Fibroblast of lung (primary cell): ENCODE measurements at regions not wholly inside any gene's neighbourhood (a gene's known extent, or its start where the extent isn't known, plus 50 kb on each side); places are given as distances from the start of the nearest gene placed in this dataset.
A peak's percentile ranks its signal among the peaks of the same experiment; 100 is the strongest.

ENCODE experiments used
- DNase-seq, 2 donors: peaks; one replicate each; pipeline versions ENCODE4 v3.0.0 to v3.0.0-alpha.2; 2010; ENCODE audit warnings: low read depth in 2 of 2
- H2AFZ ChIP-seq: 2 replicates; pipeline ENCODE4 v1.5.1; 2012; ENCODE audit warnings: low read length, control low read depth, inconsistent platforms
- H3K27ac ChIP-seq: 2 replicates; pipeline ENCODE4 v1.5.1; 2011; ENCODE audit warnings: low read length, control low read depth; ENCODE audit not compliant: insufficient read depth
- H3K27me3 ChIP-seq: 2 replicates; pipeline ENCODE4 v1.5.1; 2011; ENCODE audit warnings: mild to moderate bottlenecking, low read length; ENCODE audit not compliant: control insufficient read depth, insufficient read depth
- H3K36me3 ChIP-seq: 2 replicates; pipeline ENCODE4 v1.5.1; 2011; ENCODE audit warnings: low read length; ENCODE audit not compliant: control insufficient read depth, insufficient read depth
- H3K4me1 ChIP-seq: 2 replicates; pipeline ENCODE4 v1.5.1; 2011; ENCODE audit warnings: low read length; ENCODE audit not compliant: control insufficient read depth, insufficient read depth; ENCODE audit errors: extremely low read depth
- H3K4me2 ChIP-seq: 2 replicates; pipeline ENCODE4 v1.5.1; 2011; ENCODE audit warnings: low read length, control low read depth; ENCODE audit not compliant: insufficient read depth; ENCODE audit errors: extremely low read depth
- H3K4me3 ChIP-seq, 4 experiments: fragments of 200-600 bp in 1 of 4; sonication (generic) in 1 of 4; replicated peaks in 1 of 4; 2 replicates each; pipeline ENCODE4 v1.5.1; 2011 to 2016; ENCODE audit warnings: low read length in 4 of 4, low read depth in 3 of 4, mild to moderate bottlenecking in 3 of 4, control low read depth in 2 of 4, inconsistent platforms in 1 of 4, mixed read lengths in 1 of 4; ENCODE audit not compliant: insufficient read depth in 1 of 4; ENCODE audit errors: control extremely low read depth in 1 of 4
- H3K79me2 ChIP-seq: 2 replicates; pipeline ENCODE4 v1.5.1; 2012; ENCODE audit warnings: mild to moderate bottlenecking, low read length, inconsistent platforms; ENCODE audit not compliant: control insufficient read depth, insufficient read depth
- H3K9ac ChIP-seq: 2 replicates; pipeline ENCODE4 v1.5.1; 2011; ENCODE audit warnings: mild to moderate bottlenecking, low read length, control low read depth; ENCODE audit not compliant: insufficient read depth
- H3K9me3 ChIP-seq: 2 replicates; pipeline ENCODE4 v1.5.1; 2012; ENCODE audit warnings: low read depth, low read length; ENCODE audit not compliant: control insufficient read depth, insufficient read depth
- H4K20me1 ChIP-seq: 2 replicates; pipeline ENCODE4 v1.5.1; 2011; ENCODE audit warnings: low read length; ENCODE audit not compliant: control insufficient read depth, insufficient read depth; ENCODE audit errors: extremely low read depth
- CTCF ChIP-seq, 2 donors: IDR thresholded peaks in 1 of 2; conservative IDR thresholded peaks in 1 of 2; 1 replicate in 1 of 2; 2 replicates in 1 of 2; pipeline ENCODE4 v1.5.1; 2011 to 2012; ENCODE audit warnings: low read length in 2 of 2, control low read depth in 1 of 2, inconsistent platforms in 1 of 2, low read depth in 1 of 2, mild to moderate bottlenecking in 1 of 2
- EZH2 ChIP-seq: IDR thresholded peaks from 2 replicates; pipeline ENCODE4 v1.5.1; 2012; ENCODE audit warnings: low read length, control low read depth, mild to moderate bottlenecking; ENCODE audit errors: missing control alignments

DNA sequence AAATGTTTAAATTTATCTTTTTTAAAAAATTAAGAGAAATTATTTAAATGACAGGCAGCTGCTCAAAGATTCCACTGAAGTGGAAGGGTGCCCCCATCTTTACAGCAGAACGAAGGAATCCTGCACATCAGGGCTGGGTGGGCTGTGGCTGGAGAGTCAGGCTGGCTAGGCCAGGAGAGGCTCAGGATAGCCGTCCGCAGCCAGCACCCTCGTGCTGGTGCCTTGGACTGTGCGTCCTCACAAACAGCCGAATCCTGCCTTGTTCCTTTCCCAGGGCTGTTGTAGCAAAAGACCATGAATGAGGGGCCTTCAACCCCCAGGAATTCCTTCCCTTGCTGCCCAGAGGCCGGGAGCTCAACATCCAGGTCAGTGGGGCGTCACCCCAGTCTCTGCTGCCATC, 64.6 kb upstream of the FCN1 start:
- no peak for DNase-seq
- no peaks in the 10 kb centered on the region for H3K9me3 ChIP-seq
- H3K4me2 ChIP-seq, result no peak overlapping the region

GRCh38 chr9:134983074-134983473, 65.4 kb upstream of the FCN1 start:
- H3K9ac ChIP-seq, result no peak overlapping the region
- no peaks in the 10 kb centered on the region for H3K36me3 ChIP-seq
- H3K27me3 ChIP-seq, result no peaks in the 10 kb centered on the region
- H3K4me2 ChIP-seq, result no peak overlapping the region
- no peak overlapping the region for H3K27ac ChIP-seq
- H2AFZ ChIP-seq, result no peak overlapping the region
- TF ChIP-seq EZH2, result no peak
- TF ChIP-seq CTCF (conservative IDR thresholded peaks at IDR 0.05 in 1 of 2, IDR thresholded peaks at IDR 0.05 in 1 of 2; ENCODE audit: low read depth in 1 of 2, low read length in 2 of 2), result peak in 1 of 2 donors; percentile 31
- H3K4me3 ChIP-seq, result no peak overlapping the region
- no peaks in the 10 kb centered on the region for H3K4me1 ChIP-seq
- H4K20me1 ChIP-seq, result no peaks in the 10 kb centered on the region
- H3K79me2 ChIP-seq, result no peaks in the 10 kb centered on the region
- DNase-seq, result no peak
- no peaks in the 10 kb centered on the region for H3K9me3 ChIP-seq

More for the DNA sequence above, 64.6 kb upstream of the FCN1 start:
- Histone ChIP-seq H3K4me1 (no peaks in the 10 kb centered on the region), H3K27ac (no peak overlapping the region), H3K79me2 (no peaks in the 10 kb centered on the region), H4K20me1 (no peaks in the 10 kb centered on the region), H2AFZ (no peak overlapping the region), H3K27me3 (no peaks in the 10 kb centered on the region), H3K4me3 (no peak overlapping the region), H3K9ac (no peak overlapping the region), H3K36me3 (no peaks in the 10 kb centered on the region)
- TF ChIP-seq EZH2, result no peak
- no peak for TF ChIP-seq CTCF (conservative IDR thresholded peaks at IDR 0.05 in 1 of 2, IDR thresholded peaks at IDR 0.05 in 1 of 2; ENCODE audit: low read depth in 1 of 2, low read length in 2 of 2)

DNA sequence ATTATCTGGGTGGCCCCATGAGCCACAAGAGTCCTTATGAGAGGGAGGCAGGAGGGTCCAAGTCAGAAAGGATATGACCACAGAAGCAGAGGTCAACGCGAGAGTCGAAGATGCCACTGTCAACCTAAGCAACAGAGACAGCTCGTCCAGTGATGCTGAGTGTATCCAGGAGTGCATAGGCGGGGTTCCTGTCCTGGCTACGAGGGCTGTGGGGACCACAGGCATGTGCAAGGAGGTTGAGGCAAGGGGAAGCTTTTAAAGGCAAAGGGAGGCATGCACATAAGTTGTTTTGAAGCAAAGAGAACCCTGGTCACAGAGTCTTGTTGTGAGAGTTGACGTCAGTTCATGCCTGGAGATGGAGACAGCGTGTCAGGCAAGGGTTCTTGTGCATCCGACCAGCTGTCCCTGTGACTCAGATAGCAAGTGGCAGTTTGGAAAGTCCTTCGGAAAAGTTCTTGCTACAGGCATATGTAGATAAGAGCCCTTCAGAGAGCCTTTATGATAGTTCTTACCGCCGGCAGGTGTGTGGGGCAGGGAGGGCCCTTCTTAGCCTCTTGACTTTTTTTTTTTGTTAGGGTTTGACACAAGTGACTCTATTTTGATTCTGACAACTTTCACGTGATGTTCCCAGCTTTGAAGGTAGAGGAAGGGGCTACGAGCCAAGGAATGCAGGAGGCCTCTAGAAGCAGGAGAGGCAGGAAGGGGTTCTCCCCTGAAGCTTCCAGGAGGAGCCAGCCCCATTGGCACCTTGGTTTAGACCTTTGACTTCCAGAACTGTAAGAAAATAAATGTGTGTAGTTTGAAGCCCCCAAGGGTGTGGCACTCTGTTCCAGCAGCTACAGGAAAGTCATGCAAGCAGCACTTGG, 66.0 kb upstream of the FCN1 start:
- Histone ChIP-seq H2AFZ (no peak overlapping the region), H3K36me3 (no peaks in the 10 kb centered on the region), H3K4me2 (no peak overlapping the region), H4K20me1 (no peaks in the 10 kb centered on the region), H3K4me3 (no peak overlapping the region), H3K9me3 (no peaks in the 10 kb centered on the region), H3K4me1 (no peaks in the 10 kb centered on the region), H3K9ac (no peak overlapping the region), H3K27me3 (no peaks in the 10 kb centered on the region), H3K79me2 (no peaks in the 10 kb centered on the region), H3K27ac (no peak overlapping the region)
- TF ChIP-seq EZH2 (no peak), CTCF (conservative IDR thresholded peaks at IDR 0.05 in 1 of 2, IDR thresholded peaks at IDR 0.05 in 1 of 2; ENCODE audit: low read depth in 1 of 2, low read length in 2 of 2) (no peak)
- no peak for DNase-seq
